ENCODE measurements at regions not wholly inside any gene's neighbourhood (a gene's known extent, or its start where the extent isn't known, plus 50 kb on each side); places are given as distances from the start of the nearest gene placed in this dataset.

- Histone ChIP-seq H3K9me3 (ENCODE audit: control insufficient read depth in 5 of 5, low read length in 5 of 5) (no peaks in the 10 kb centered on the region), H3K36me3 (ENCODE audit: control insufficient read depth in 5 of 5, insufficient read depth in 5 of 5, low read length in 5 of 5) (no peaks in the 10 kb centered on the region), H3K4me1 (ENCODE audit: control insufficient read depth in 5 of 5, insufficient read depth in 5 of 5, low read length in 5 of 5) (peaks cover 2 to 14% (median 11%) of the 10 kb centered on the region in 5 donors), H3K4me3 (ENCODE audit: low read depth in 1 of 5, low read length in 5 of 5) (no peak overlapping the region), H3K27me3 (ENCODE audit: control insufficient read depth in 5 of 5, insufficient read depth in 4 of 5, low read length in 5 of 5) (peaks cover 19 to 47% (median 33%) of the 10 kb centered on the region in 5 donors), H3K27ac (ENCODE audit: low read depth, low read length) (no peak overlapping the region), H3K9ac (ENCODE audit: low read length in 5 of 5) (no peak overlapping the region)
Observed at GRCh38 chr1:13896932-13897331, 196.9 kb downstream of the PRDM2 start.

GRCh38 chr1:13898406-13898805, 198.4 kb downstream of the PRDM2 start:
- Histone ChIP-seq H3K27me3 (ENCODE audit: control insufficient read depth in 5 of 5, insufficient read depth in 4 of 5, low read length in 5 of 5) (peaks cover 16 to 34% (median 23%) of the 10 kb centered on the region in 5 donors), H3K36me3 (ENCODE audit: control insufficient read depth in 5 of 5, insufficient read depth in 5 of 5, low read length in 5 of 5) (no peaks in the 10 kb centered on the region), H3K9me3 (ENCODE audit: control insufficient read depth in 5 of 5, low read length in 5 of 5) (no peaks in the 10 kb centered on the region), H3K4me1 (ENCODE audit: control insufficient read depth in 5 of 5, insufficient read depth in 5 of 5, low read length in 5 of 5) (peaks cover 0 to 4% (median 2%) of the 10 kb centered on the region in 5 donors), H3K27ac (ENCODE audit: low read depth, low read length) (no peak overlapping the region), H3K4me3 (ENCODE audit: low read depth in 1 of 5, low read length in 5 of 5) (no peak overlapping the region), H3K9ac (ENCODE audit: low read length in 5 of 5) (no peak overlapping the region)

- Histone ChIP-seq H3K4me3 (ENCODE audit: low read depth in 1 of 5, low read length in 5 of 5) (no peak overlapping the region), H3K4me1 (ENCODE audit: control insufficient read depth in 5 of 5, insufficient read depth in 5 of 5, low read length in 5 of 5) (no peaks in the 10 kb centered on the region), H3K9ac (ENCODE audit: low read length in 5 of 5) (no peak overlapping the region), H3K36me3 (ENCODE audit: control insufficient read depth in 5 of 5, insufficient read depth in 5 of 5, low read length in 5 of 5) (no peaks in the 10 kb centered on the region), H3K9me3 (ENCODE audit: control insufficient read depth in 5 of 5, low read length in 5 of 5) (peaks cover 0 to 12% (median 9%) of the 10 kb centered on the region in 5 donors), H3K27me3 (ENCODE audit: control insufficient read depth in 5 of 5, insufficient read depth in 4 of 5, low read length in 5 of 5) (peaks cover 4 to 20% (median 9%) of the 10 kb centered on the region in 5 donors), H3K27ac (ENCODE audit: low read depth, low read length) (no peak overlapping the region)
Observed at GRCh38 chr1:13899856-13900255, 199.9 kb downstream of the PRDM2 start.

- H3K4me1 ChIP-seq (ENCODE audit: control insufficient read depth in 5 of 5, insufficient read depth in 5 of 5, low read length in 5 of 5): no peaks in the 10 kb centered on the region
- no peak overlapping the region for H3K4me3 ChIP-seq (ENCODE audit: low read depth in 1 of 5, low read length in 5 of 5)
- H3K9ac ChIP-seq (ENCODE audit: low read length in 5 of 5): no peak overlapping the region
- peaks cover 0 to 12% (median 9%) of the 10 kb centered on the region in 5 donors for H3K9me3 ChIP-seq (ENCODE audit: control insufficient read depth in 5 of 5, low read length in 5 of 5)
- H3K27me3 ChIP-seq (ENCODE audit: control insufficient read depth in 5 of 5, insufficient read depth in 4 of 5, low read length in 5 of 5): peaks cover 0 to 16% (median 3%) of the 10 kb centered on the region in 5 donors
- no peak overlapping the region for H3K27ac ChIP-seq (ENCODE audit: low read depth, low read length)
- no peaks in the 10 kb centered on the region for H3K36me3 ChIP-seq (ENCODE audit: control insufficient read depth in 5 of 5, insufficient read depth in 5 of 5, low read length in 5 of 5)
Observed at GRCh38 chr1:13900583-13900982, 200.6 kb downstream of the PRDM2 start.

- H3K36me3 ChIP-seq (ENCODE audit: control insufficient read depth in 5 of 5, insufficient read depth in 5 of 5, low read length in 5 of 5): no peaks in the 10 kb centered on the region
- no peak overlapping the region for H3K27ac ChIP-seq (ENCODE audit: low read depth, low read length)
- peaks cover 0 to 12% (median 9%) of the 10 kb centered on the region in 5 donors for H3K9me3 ChIP-seq (ENCODE audit: control insufficient read depth in 5 of 5, low read length in 5 of 5)
- peaks cover 0 to 16% (median 3%) of the 10 kb centered on the region in 5 donors for H3K27me3 ChIP-seq (ENCODE audit: control insufficient read depth in 5 of 5, insufficient read depth in 4 of 5, low read length in 5 of 5)
- no peak overlapping the region for H3K4me3 ChIP-seq (ENCODE audit: low read depth in 1 of 5, low read length in 5 of 5)
- no peak overlapping the region for H3K9ac ChIP-seq (ENCODE audit: low read length in 5 of 5)
- no peaks in the 10 kb centered on the region for H3K4me1 ChIP-seq (ENCODE audit: control insufficient read depth in 5 of 5, insufficient read depth in 5 of 5, low read length in 5 of 5)
Observed at GRCh38 chr1:13901039-13901438, 201.1 kb downstream of the PRDM2 start.

- Histone ChIP-seq H3K27ac (ENCODE audit: low read depth, low read length) (no peak overlapping the region), H3K27me3 (ENCODE audit: control insufficient read depth in 5 of 5, insufficient read depth in 4 of 5, low read length in 5 of 5) (peaks cover 0 to 13% (median 3%) of the 10 kb centered on the region in 5 donors), H3K9ac (ENCODE audit: low read length in 5 of 5) (no peak overlapping the region), H3K9me3 (ENCODE audit: control insufficient read depth in 5 of 5, low read length in 5 of 5) (peaks cover 0 to 12% (median 9%) of the 10 kb centered on the region in 5 donors), H3K4me1 (ENCODE audit: control insufficient read depth in 5 of 5, insufficient read depth in 5 of 5, low read length in 5 of 5) (no peaks in the 10 kb centered on the region), H3K36me3 (ENCODE audit: control insufficient read depth in 5 of 5, insufficient read depth in 5 of 5, low read length in 5 of 5) (no peaks in the 10 kb centered on the region), H3K4me3 (ENCODE audit: low read depth in 1 of 5, low read length in 5 of 5) (no peak overlapping the region)
Observed at GRCh38 chr1:13901597-13901996, 201.6 kb downstream of the PRDM2 start.

- no peaks in the 10 kb centered on the region for H3K4me1 ChIP-seq (ENCODE audit: control insufficient read depth in 5 of 5, insufficient read depth in 5 of 5, low read length in 5 of 5)
- no peak overlapping the region for H3K9ac ChIP-seq (ENCODE audit: low read length in 5 of 5)
- H3K4me3 ChIP-seq (ENCODE audit: low read depth in 1 of 5, low read length in 5 of 5): no peak overlapping the region
- no peak overlapping the region for H3K27ac ChIP-seq (ENCODE audit: low read depth, low read length)
- peaks cover 0 to 12% (median 9%) of the 10 kb centered on the region in 5 donors for H3K9me3 ChIP-seq (ENCODE audit: control insufficient read depth in 5 of 5, low read length in 5 of 5)
- no peaks in the 10 kb centered on the region for H3K36me3 ChIP-seq (ENCODE audit: control insufficient read depth in 5 of 5, insufficient read depth in 5 of 5, low read length in 5 of 5)
- no peaks in the 10 kb centered on the region for H3K27me3 ChIP-seq (ENCODE audit: control insufficient read depth in 5 of 5, insufficient read depth in 4 of 5, low read length in 5 of 5)
Observed at GRCh38 chr1:13908128-13908527, 208.1 kb downstream of the PRDM2 start.

GRCh38 chr1:13911697-13912619, 212.0 kb downstream of the PRDM2 start:
- no peak overlapping the region for H3K4me3 ChIP-seq (ENCODE audit: low read depth in 1 of 5, low read length in 5 of 5)
- H3K27ac ChIP-seq (ENCODE audit: low read depth, low read length): no peak overlapping the region
- peaks cover 0 to 2% (median 0%) of the 10 kb centered on the region in 5 donors for H3K4me1 ChIP-seq (ENCODE audit: control insufficient read depth in 5 of 5, insufficient read depth in 5 of 5, low read length in 5 of 5)

GRCh38 chr1:13913396-13913795, 213.4 kb downstream of the PRDM2 start:
- no peaks in the 10 kb centered on the region for H3K36me3 ChIP-seq (ENCODE audit: control insufficient read depth in 5 of 5, insufficient read depth in 5 of 5, low read length in 5 of 5)
- H3K9me3 ChIP-seq (ENCODE audit: control insufficient read depth in 5 of 5, low read length in 5 of 5): peaks cover 0 to 4% (median 0%) of the 10 kb centered on the region in 5 donors
- peaks cover 0 to 2% (median 0%) of the 10 kb centered on the region in 5 donors for H3K4me1 ChIP-seq (ENCODE audit: control insufficient read depth in 5 of 5, insufficient read depth in 5 of 5, low read length in 5 of 5)
- no peak overlapping the region for H3K9ac ChIP-seq (ENCODE audit: low read length in 5 of 5)
- no peaks in the 10 kb centered on the region for H3K27me3 ChIP-seq (ENCODE audit: control insufficient read depth in 5 of 5, insufficient read depth in 4 of 5, low read length in 5 of 5)
- no peak overlapping the region for H3K27ac ChIP-seq (ENCODE audit: low read depth, low read length)
- no peak overlapping the region for H3K4me3 ChIP-seq (ENCODE audit: low read depth in 1 of 5, low read length in 5 of 5)

More at GRCh38 chr1:13911697-13912619, 212.0 kb downstream of the PRDM2 start:
- Histone ChIP-seq H3K9ac (ENCODE audit: low read length in 5 of 5) (no peak overlapping the region), H3K27me3 (ENCODE audit: control insufficient read depth in 5 of 5, insufficient read depth in 4 of 5, low read length in 5 of 5) (no peaks in the 10 kb centered on the region), H3K36me3 (ENCODE audit: control insufficient read depth in 5 of 5, insufficient read depth in 5 of 5, low read length in 5 of 5) (no peaks in the 10 kb centered on the region), H3K9me3 (ENCODE audit: control insufficient read depth in 5 of 5, low read length in 5 of 5) (peaks cover 0 to 4% (median 0%) of the 10 kb centered on the region in 5 donors)

- no peaks in the 10 kb centered on the region for H3K27me3 ChIP-seq (ENCODE audit: control insufficient read depth in 5 of 5, insufficient read depth in 4 of 5, low read length in 5 of 5)
- no peak overlapping the region for H3K9ac ChIP-seq (ENCODE audit: low read length in 5 of 5)
- peaks cover 0 to 2% (median 0%) of the 10 kb centered on the region in 5 donors for H3K4me1 ChIP-seq (ENCODE audit: control insufficient read depth in 5 of 5, insufficient read depth in 5 of 5, low read length in 5 of 5)
- no peaks in the 10 kb centered on the region for H3K36me3 ChIP-seq (ENCODE audit: control insufficient read depth in 5 of 5, insufficient read depth in 5 of 5, low read length in 5 of 5)
- H3K9me3 ChIP-seq (ENCODE audit: control insufficient read depth in 5 of 5, low read length in 5 of 5): peaks cover 0 to 4% (median 0%) of the 10 kb centered on the region in 5 donors
- no peak overlapping the region for H3K27ac ChIP-seq (ENCODE audit: low read depth, low read length)
- H3K4me3 ChIP-seq (ENCODE audit: low read depth in 1 of 5, low read length in 5 of 5): no peak overlapping the region
Observed at GRCh38 chr1:13916530-13916929, 216.5 kb downstream of the PRDM2 start.
